CD8-positive, alpha-beta memory T cell (primary cell): ENCODE measurements at regions not wholly inside any gene's neighbourhood (a gene's known extent, or its start where the extent isn't known, plus 50 kb on each side); places are given as distances from the start of the nearest gene placed in this dataset.
"Not testable (repeated sequence)": the region's sequence is repeated elsewhere in the genome, so short reads cannot be mapped to it uniquely, and the experiment has no call there.

ENCODE experiments used
- CTCF ChIA-PET: fragments of 350-600 bp; sonication (Branson Sonifier 250); formaldehyde crosslinking; loops from one replicate; lab custom pipeline; 2021; ENCODE audit warnings: antibody characterized with exemption; lab: Charles Lee
- POLR2A ChIA-PET: fragments of 350-600 bp; sonication (Branson Sonifier 250); formaldehyde crosslinking; loops from one replicate; lab custom pipeline; 2021; ENCODE audit warnings: antibody characterized with exemption; lab: Charles Lee
- DNase-seq, 5 donors: peaks; one replicate each; pipeline versions ENCODE4 v3.0.0 to v3.0.0-alpha.2; 2020 to 2022; ENCODE audit warnings: mixed read lengths in 1 of 5
- H3K27ac ChIP-seq: one replicate; pipeline ENCODE4 v1.7.0; 2013; ENCODE audit warnings: low read depth, mild to moderate bottlenecking, low read length, moderate library complexity
- H3K27me3 ChIP-seq: 2 replicates; pipeline ENCODE4 v1.7.0; 2013; ENCODE audit warnings: low read length, mild to moderate bottlenecking; ENCODE audit not compliant: insufficient read depth, poor library complexity, severe bottlenecking
- H3K36me3 ChIP-seq: 2 replicates; pipeline ENCODE4 v1.7.0; 2013; ENCODE audit warnings: mild to moderate bottlenecking, low read length, moderate library complexity; ENCODE audit not compliant: insufficient read depth
- H3K4me1 ChIP-seq: 2 replicates; pipeline ENCODE4 v1.7.0; 2013; ENCODE audit warnings: mild to moderate bottlenecking, low read length, moderate library complexity; ENCODE audit not compliant: insufficient read depth
- H3K4me3 ChIP-seq: 2 replicates; pipeline ENCODE4 v1.7.0; 2013; ENCODE audit warnings: mild to moderate bottlenecking, low read length
- H3K9me3 ChIP-seq: 2 replicates; pipeline ENCODE4 v1.7.0; 2013; ENCODE audit warnings: mild to moderate bottlenecking, low read length
- H3K27ac Mint-ChIP-seq, 8 donors: one replicate each; pipeline ENCODE4 v1.8.0; 2020 to 2021; ENCODE audit warnings: mixed read lengths in 8 of 8, mild to moderate bottlenecking in 6 of 8, inconsistent platforms in 3 of 8, moderate library complexity in 3 of 8
- H3K27me3 Mint-ChIP-seq, 2 donors: one replicate each; pipeline ENCODE4 v1.8.0; 2020 to 2021; ENCODE audit warnings: mixed read lengths in 2 of 2, mild to moderate bottlenecking in 1 of 2, moderate library complexity in 1 of 2
- H3K36me3 Mint-ChIP-seq, 3 donors: one replicate each; pipeline ENCODE4 v1.8.0; 2020 to 2021; ENCODE audit warnings: mixed read lengths in 3 of 3, inconsistent platforms in 1 of 3, mild to moderate bottlenecking in 1 of 3
- H3K4me1 Mint-ChIP-seq, 3 donors: one replicate each; pipeline ENCODE4 v1.8.0; 2020 to 2021; ENCODE audit warnings: mixed read lengths in 3 of 3, inconsistent platforms in 1 of 3, mild to moderate bottlenecking in 1 of 3
- H3K4me3 Mint-ChIP-seq, 7 donors: one replicate each; pipeline ENCODE4 v1.8.0; 2020 to 2021; ENCODE audit warnings: mixed read lengths in 7 of 7, mild to moderate bottlenecking in 6 of 7, moderate library complexity in 4 of 7, inconsistent platforms in 2 of 7
- H3K9me3 Mint-ChIP-seq, 5 donors: one replicate each; pipeline ENCODE4 v1.8.0; 2020 to 2022; ENCODE audit warnings: mixed read lengths in 5 of 5, mild to moderate bottlenecking in 3 of 5, moderate library complexity in 2 of 5, inconsistent platforms in 1 of 5

GRCh38 chr15:20341901-20342600 lies 199.5 kb downstream of the GOLGA6L6 start:
- peak in 3 of 5 donors; percentile 42 to 66 (median 57) for DNase-seq
- no peaks in the 10 kb centered on the region for H3K36me3 ChIP-seq
- POLR2A ChIA-PET, result no interaction called here
- no peak overlapping the region for H3K4me3 Mint-ChIP-seq
- no peaks in the 10 kb centered on the region for H3K27me3 Mint-ChIP-seq
- H3K4me1 Mint-ChIP-seq, result no peaks in the 10 kb centered on the region
- H3K27ac Mint-ChIP-seq, result no peak overlapping the region
- H3K9me3 Mint-ChIP-seq, result peaks cover 3 to 4% (median 4%) of the 10 kb centered on the region in 5 donors
- no peak overlapping the region for H3K27ac ChIP-seq
- H3K9me3 ChIP-seq, result no peaks in the 10 kb centered on the region
- H3K4me3 ChIP-seq, result no peak overlapping the region
- peaks cover 0 to 3% (median 0%) of the 10 kb centered on the region in 3 donors for H3K36me3 Mint-ChIP-seq
- H3K4me1 ChIP-seq, result no peaks in the 10 kb centered on the region
- no peaks in the 10 kb centered on the region for H3K27me3 ChIP-seq
- CTCF ChIA-PET, result no interaction called here

- H3K36me3 ChIP-seq, result no peaks in the 10 kb centered on the region
- H3K27me3 ChIP-seq, result no peaks in the 10 kb centered on the region
- H3K27ac Mint-ChIP-seq, result no peak overlapping the region
- POLR2A ChIA-PET, result no interaction called here
- no peaks in the 10 kb centered on the region for H3K4me1 ChIP-seq
- no peak overlapping the region for H3K4me3 Mint-ChIP-seq
- H3K27me3 Mint-ChIP-seq, result no peaks in the 10 kb centered on the region
- H3K9me3 Mint-ChIP-seq, result peaks cover 5 to 10% (median 6%) of the 10 kb centered on the region in 5 donors
- H3K27ac ChIP-seq, result no peak overlapping the region
- H3K4me1 Mint-ChIP-seq, result no peaks in the 10 kb centered on the region
- DNase-seq, result peak in 3 of 5 donors; percentile 44 to 71 (median 56)
- H3K4me3 ChIP-seq, result no peak overlapping the region
- CTCF ChIA-PET, result interaction anchor here (0.7 kb wide), 1 partner anchor 1882 kb away, joined by 3 read pairs; no protein-coding TSS in a partner anchor
- H3K36me3 Mint-ChIP-seq, result peaks cover 0 to 4% (median 0%) of the 10 kb centered on the region in 3 donors
- no peaks in the 10 kb centered on the region for H3K9me3 ChIP-seq
Measured at GRCh38 chr15:20340931-20341661, 200.5 kb downstream of the GOLGA6L6 start.

- no peaks in the 10 kb centered on the region for H3K4me1 ChIP-seq
- H3K4me3 ChIP-seq, result no peak overlapping the region
- peak in 1 of 5 donors; percentile 71 for DNase-seq
- no peak overlapping the region for H3K27ac ChIP-seq
- H3K27me3 ChIP-seq, result no peaks in the 10 kb centered on the region
- Mint-ChIP-seq H3K36me3 (peaks cover 0 to 4% (median 0%) of the 10 kb centered on the region in 3 donors), H3K4me3 (no peak overlapping the region), H3K9me3 (peaks cover 5 to 12% (median 8%) of the 10 kb centered on the region in 5 donors), H3K27ac (no peak overlapping the region), H3K27me3 (no peaks in the 10 kb centered on the region), H3K4me1 (no peaks in the 10 kb centered on the region)
- no peaks in the 10 kb centered on the region for H3K36me3 ChIP-seq
- ChIA-PET POLR2A (no interaction called here), CTCF (interaction anchor here (0.7 kb wide), 1 partner anchor 1882 kb away, joined by 3 read pairs; no protein-coding TSS in a partner anchor)
- no peaks in the 10 kb centered on the region for H3K9me3 ChIP-seq
Measured at GRCh38 chr15:20340331-20340811, 201.2 kb downstream of the GOLGA6L6 start.

GRCh38 chr15:20339086-20339791 lies 202.4 kb downstream of the GOLGA6L6 start:
- H3K36me3 Mint-ChIP-seq, H3K4me1 ChIP-seq, CTCF ChIA-PET, H3K27ac Mint-ChIP-seq, H3K36me3 ChIP-seq, H3K9me3 ChIP-seq, H3K27me3 Mint-ChIP-seq, H3K4me3 ChIP-seq, POLR2A ChIA-PET, H3K27ac ChIP-seq, H3K27me3 ChIP-seq, H3K4me3 Mint-ChIP-seq, H3K4me1 Mint-ChIP-seq: not testable (repeated sequence)
- peak in 1 of 5 donors; percentile 38 for DNase-seq
- H3K9me3 Mint-ChIP-seq, result peaks cover 5 to 12% (median 8%) of the 10 kb centered on the region in 5 donors

- H3K9me3 ChIP-seq, H3K36me3 ChIP-seq, H3K27me3 ChIP-seq, POLR2A ChIA-PET, CTCF ChIA-PET, H3K4me3 ChIP-seq, H3K4me3 Mint-ChIP-seq, H3K4me1 Mint-ChIP-seq, H3K27me3 Mint-ChIP-seq, H3K27ac Mint-ChIP-seq, H3K27ac ChIP-seq, H3K4me1 ChIP-seq, H3K36me3 Mint-ChIP-seq: not testable (repeated sequence)
- peaks cover 5 to 12% (median 8%) of the 10 kb centered on the region in 5 donors for H3K9me3 Mint-ChIP-seq
- DNase-seq, result peak in 1 of 5 donors; percentile 25
Measured at GRCh38 chr15:20338671-20339070, 202.9 kb downstream of the GOLGA6L6 start.

- H3K4me3 Mint-ChIP-seq, H3K9me3 ChIP-seq, H3K4me1 ChIP-seq, POLR2A ChIA-PET, H3K27me3 ChIP-seq, H3K4me1 Mint-ChIP-seq, H3K36me3 ChIP-seq, H3K36me3 Mint-ChIP-seq, H3K4me3 ChIP-seq, H3K27me3 Mint-ChIP-seq, DNase-seq, H3K27ac ChIP-seq, H3K27ac Mint-ChIP-seq, CTCF ChIA-PET: not testable (repeated sequence)
- peaks cover 5 to 12% (median 8%) of the 10 kb centered on the region in 5 donors for H3K9me3 Mint-ChIP-seq
Measured at GRCh38 chr15:20337238-20337637, 204.4 kb downstream of the GOLGA6L6 start.

- H3K4me3 Mint-ChIP-seq, H3K36me3 Mint-ChIP-seq, H3K36me3 ChIP-seq, H3K27ac ChIP-seq, H3K27ac Mint-ChIP-seq, H3K27me3 Mint-ChIP-seq, DNase-seq, H3K4me1 Mint-ChIP-seq, POLR2A ChIA-PET, H3K4me3 ChIP-seq, CTCF ChIA-PET, H3K27me3 ChIP-seq, H3K4me1 ChIP-seq, H3K9me3 ChIP-seq: not testable (repeated sequence)
- H3K9me3 Mint-ChIP-seq, result peaks cover 5 to 12% (median 8%) of the 10 kb centered on the region in 5 donors
Measured at GRCh38 chr15:20334451-20334850, 207.1 kb downstream of the GOLGA6L6 start.

GRCh38 chr15:20325751-20326150 lies 215.8 kb downstream of the GOLGA6L6 start:
- H3K27me3 Mint-ChIP-seq, POLR2A ChIA-PET, DNase-seq, H3K9me3 Mint-ChIP-seq, H3K36me3 Mint-ChIP-seq, H3K9me3 ChIP-seq, CTCF ChIA-PET, H3K4me1 Mint-ChIP-seq, H3K4me1 ChIP-seq, H3K4me3 Mint-ChIP-seq, H3K27me3 ChIP-seq, H3K36me3 ChIP-seq, H3K27ac Mint-ChIP-seq, H3K27ac ChIP-seq, H3K4me3 ChIP-seq: not testable (repeated sequence)
